HCT116 (cell line): ENCODE measurements at regions not wholly inside any gene's neighbourhood (a gene's known extent, or its start where the extent isn't known, plus 50 kb on each side); places are given as distances from the start of the nearest gene placed in this dataset.

Experiments
- ATAC-seq: fragments of 200-7000 bp; cut with Tn5 transposase; 2 replicates; pipeline ENCODE4 v1.9.1; 2020; ENCODE audit warnings: mild to moderate bottlenecking, moderate library complexity
- BruUV-seq: library from RNA; stranded (reverse); fragments of 400-500 nt; replicated peaks from 2 replicates; lab custom pipeline; 2021; lab: Mats Ljungman, UMichigan
- CTCF ChIA-PET: fragments of 300-600 bp; sonication (Branson Sonifier 250); formaldehyde crosslinking; loops from one replicate; lab custom pipeline; 2021; ENCODE audit warnings: antibody characterized with exemption; lab: Charles Lee
- POLR2A ChIA-PET: fragments of 300-600, 350-600 bp; sonication (Branson Sonifier 250); formaldehyde crosslinking; loops from one replicate; lab custom pipeline; 2021; ENCODE audit warnings: antibody characterized with exemption; lab: Charles Lee
- RAD21 ChIA-PET, 2 experiments: fragments of 300-600 bp; sonication (Branson Sonifier 250); formaldehyde crosslinking; loops; one replicate each; lab custom pipeline; 2023; ENCODE audit warnings: low total read pairs in 2 of 2; ENCODE audit not compliant: uncharacterized antibody in 2 of 2, unreplicated experiment in 2 of 2, low non-redundant PET in 1 of 2; lab: Charles Lee
- DNase-seq: peaks from one replicate; pipeline ENCODE4 v3.0.0-alpha.2; 2010; ENCODE audit warnings: low read depth, low spot score
- H2AFZ ChIP-seq: fragments of 200-600 bp; shearing (Covaris generic), sonication (generic); 2 replicates; pipeline ENCODE4 v1.6.1; 2017; ENCODE audit warnings: low read depth, mixed run types, mixed read lengths, antibody characterized with exemption, low read length; ENCODE audit not compliant: poor library complexity, severe bottlenecking
- H3K27ac ChIP-seq: 2 replicates; pipeline ENCODE4 v1.5.1; 2012; ENCODE audit warnings: low read depth, low read length
- H3K27me3 ChIP-seq: fragments of 200-600 bp; sonication (generic); 2 replicates; pipeline ENCODE4 v1.6.1; 2016; ENCODE audit warnings: mixed run types, low read length, mixed read lengths; ENCODE audit not compliant: insufficient read depth
- H3K36me3 ChIP-seq, 2 experiments: fragments of 200-500 bp in 1 of 2; fragments of 200-600 bp in 1 of 2; sonication (Bioruptor generic) in 1 of 2; sonication (generic) in 1 of 2; 2 replicates each; pipeline versions ENCODE4 v1.5.1 to v1.6.1; 2014 to 2016; ENCODE audit warnings: low read length in 2 of 2, inconsistent platforms in 1 of 2, mixed read lengths in 1 of 2, mixed run types in 1 of 2; ENCODE audit not compliant: insufficient read depth in 2 of 2, control insufficient read depth in 1 of 2
- H3K4me1 ChIP-seq, 2 experiments: fragments of 200-600 bp in 1 of 2; sonication (generic) in 1 of 2; 2 replicates each; pipeline versions ENCODE4 v1.5.1 to v1.6.1; 2012 to 2017; ENCODE audit warnings: low read length in 2 of 2, inconsistent platforms in 1 of 2, mild to moderate bottlenecking in 1 of 2, mixed read lengths in 1 of 2, mixed run types in 1 of 2, moderate library complexity in 1 of 2; ENCODE audit not compliant: insufficient read depth in 2 of 2, control insufficient read depth in 1 of 2
- H3K4me2 ChIP-seq: fragments of 200-600 bp; sonication (generic); 2 replicates; pipeline ENCODE4 v1.6.1; 2017; ENCODE audit warnings: mixed run types, low read length, mixed read lengths
- H3K4me3 ChIP-seq, 2 experiments: fragments of 200-600 bp in 1 of 2; sonication (generic) in 1 of 2; replicated peaks in 1 of 2; 2 replicates each; pipeline ENCODE4 v1.5.1; 2011 to 2016; ENCODE audit warnings: low read length in 2 of 2, control low read depth in 1 of 2, low read depth in 1 of 2, mild to moderate bottlenecking in 1 of 2, mixed read lengths in 1 of 2, mixed run types in 1 of 2
- H3K79me2 ChIP-seq: fragments of 200-600 bp; sonication (generic); 2 replicates; pipeline ENCODE4 v1.6.1; 2017; ENCODE audit warnings: mild to moderate bottlenecking, mixed run types, low read length, moderate library complexity, mixed read lengths; ENCODE audit not compliant: insufficient read depth
- H3K9ac ChIP-seq: fragments of 200-600 bp; sonication (generic); 2 replicates; pipeline ENCODE4 v1.6.1; 2016; ENCODE audit warnings: low read length, mixed read lengths
- H3K9me2 ChIP-seq: fragments of 200-600 bp; sonication (generic), shearing (Covaris generic); 2 replicates; pipeline ENCODE4 v1.6.1; 2017; ENCODE audit warnings: mixed run types, mild to moderate bottlenecking, moderate library complexity; ENCODE audit not compliant: insufficient read depth
- H3K9me3 ChIP-seq, 2 experiments: fragments of 200-500 bp in 1 of 2; fragments of 200-600 bp in 1 of 2; sonication (Bioruptor generic) in 1 of 2; sonication (generic) in 1 of 2; 2 replicates each; pipeline ENCODE4 v1.6.1; 2014 to 2017; ENCODE audit warnings: low read length in 2 of 2, mixed read lengths in 2 of 2, inconsistent platforms in 1 of 2, low read depth in 1 of 2, mild to moderate bottlenecking in 1 of 2, mixed run types in 1 of 2, moderate library complexity in 1 of 2; ENCODE audit not compliant: control insufficient read depth in 1 of 2, insufficient read depth in 1 of 2
- H4K20me1 ChIP-seq: fragments of 200-600 bp; sonication (generic), shearing (Covaris generic); 2 replicates; pipeline ENCODE4 v1.6.1; 2017; ENCODE audit warnings: mixed run types, mild to moderate bottlenecking, moderate library complexity; ENCODE audit not compliant: insufficient read depth
- CBX3 ChIP-seq: IDR thresholded peaks from 2 replicates; pipeline ENCODE4 v1.6.1; 2012; ENCODE audit warnings: low read depth
- ELF1 ChIP-seq: IDR thresholded peaks from 2 replicates; pipeline ENCODE4 v1.6.1; 2012; ENCODE audit warnings: low read depth, borderline replicate concordance
- SRF ChIP-seq: IDR thresholded peaks from 2 replicates; pipeline ENCODE4 v1.6.1; 2012; ENCODE audit warnings: low read depth
- intact Hi-C: fragments of 100-400 bp; cut with micrococcal nuclease; formaldehyde crosslinking; loops from 2 replicates; pipeline ENCODE4 v1.10.0; 2022
- TF ChIP-seq, protein P1 (sequence below): IDR thresholded peaks from 2 replicates; pipeline ENCODE4 v1.6.1; 2012; ENCODE audit warnings: low read depth
- TF ChIP-seq, protein P2 (sequence below), 3 experiments: fragments of 200-600 bp in 1 of 3; sonication (generic) in 1 of 3; IDR thresholded peaks in 2 of 3; conservative IDR thresholded peaks in 1 of 3; 2 replicates each; pipeline ENCODE4 v1.5.1; 2012 to 2017; ENCODE audit warnings: low read depth in 2 of 3, low read length in 2 of 3, antibody characterized with exemption in 1 of 3, borderline replicate concordance in 1 of 3, control low read depth in 1 of 3, mild to moderate bottlenecking in 1 of 3, mixed read lengths in 1 of 3, mixed run types in 1 of 3, moderate library complexity in 1 of 3; ENCODE audit not compliant: insufficient read depth in 1 of 3

DNA sequence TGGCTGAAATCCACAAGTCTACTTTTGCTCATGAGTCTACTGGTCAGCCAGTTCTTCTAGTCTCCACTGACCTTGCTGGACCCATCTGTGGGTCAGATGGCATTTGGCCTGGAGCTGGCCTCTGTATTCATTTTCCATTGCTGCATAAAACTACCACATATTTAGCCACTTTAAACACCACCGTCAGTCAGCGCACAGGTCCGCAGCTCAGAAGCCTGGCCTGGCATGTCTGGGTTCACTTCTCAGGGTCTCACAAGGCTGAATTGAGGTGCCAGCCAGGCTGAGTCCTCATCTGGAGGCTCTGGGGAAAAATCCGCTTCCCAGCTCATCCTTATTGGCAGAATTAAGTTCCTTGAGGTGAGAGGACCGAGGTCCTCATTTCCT lies 54.7 kb downstream of the BARX1 start:
- intact Hi-C loops, result no loop called here
- Histone ChIP-seq H3K9me2 (no peaks in the 10 kb centered on the region), H3K79me2 (no peaks in the 10 kb centered on the region), H3K4me3 (no peak overlapping the region), H3K9ac (no peak overlapping the region), H3K27ac (no peak overlapping the region), H2AFZ (no peak overlapping the region), H3K27me3 (no peaks in the 10 kb centered on the region), H3K36me3 (no peaks in the 10 kb centered on the region), H3K9me3 (no peaks in the 10 kb centered on the region), H3K4me2 (no peak overlapping the region), H4K20me1 (no peaks in the 10 kb centered on the region), H3K4me1 (no peaks in the 10 kb centered on the region)
- ChIA-PET CTCF (no interaction called here), RAD21 (no interaction called here), POLR2A (no interaction called here)
- no peak for ATAC-seq
- BruUV-seq, result no TSS peak
- TF ChIP-seq ELF1 (no peak), CBX3 (no peak), SRF (no peak)
- TF ChIP-seq, protein P1, sequence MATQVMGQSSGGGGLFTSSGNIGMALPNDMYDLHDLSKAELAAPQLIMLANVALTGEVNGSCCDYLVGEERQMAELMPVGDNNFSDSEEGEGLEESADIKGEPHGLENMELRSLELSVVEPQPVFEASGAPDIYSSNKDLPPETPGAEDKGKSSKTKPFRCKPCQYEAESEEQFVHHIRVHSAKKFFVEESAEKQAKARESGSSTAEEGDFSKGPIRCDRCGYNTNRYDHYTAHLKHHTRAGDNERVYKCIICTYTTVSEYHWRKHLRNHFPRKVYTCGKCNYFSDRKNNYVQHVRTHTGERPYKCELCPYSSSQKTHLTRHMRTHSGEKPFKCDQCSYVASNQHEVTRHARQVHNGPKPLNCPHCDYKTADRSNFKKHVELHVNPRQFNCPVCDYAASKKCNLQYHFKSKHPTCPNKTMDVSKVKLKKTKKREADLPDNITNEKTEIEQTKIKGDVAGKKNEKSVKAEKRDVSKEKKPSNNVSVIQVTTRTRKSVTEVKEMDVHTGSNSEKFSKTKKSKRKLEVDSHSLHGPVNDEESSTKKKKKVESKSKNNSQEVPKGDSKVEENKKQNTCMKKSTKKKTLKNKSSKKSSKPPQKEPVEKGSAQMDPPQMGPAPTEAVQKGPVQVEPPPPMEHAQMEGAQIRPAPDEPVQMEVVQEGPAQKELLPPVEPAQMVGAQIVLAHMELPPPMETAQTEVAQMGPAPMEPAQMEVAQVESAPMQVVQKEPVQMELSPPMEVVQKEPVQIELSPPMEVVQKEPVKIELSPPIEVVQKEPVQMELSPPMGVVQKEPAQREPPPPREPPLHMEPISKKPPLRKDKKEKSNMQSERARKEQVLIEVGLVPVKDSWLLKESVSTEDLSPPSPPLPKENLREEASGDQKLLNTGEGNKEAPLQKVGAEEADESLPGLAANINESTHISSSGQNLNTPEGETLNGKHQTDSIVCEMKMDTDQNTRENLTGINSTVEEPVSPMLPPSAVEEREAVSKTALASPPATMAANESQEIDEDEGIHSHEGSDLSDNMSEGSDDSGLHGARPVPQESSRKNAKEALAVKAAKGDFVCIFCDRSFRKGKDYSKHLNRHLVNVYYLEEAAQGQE, result no peak
- TF ChIP-seq, protein P2, sequence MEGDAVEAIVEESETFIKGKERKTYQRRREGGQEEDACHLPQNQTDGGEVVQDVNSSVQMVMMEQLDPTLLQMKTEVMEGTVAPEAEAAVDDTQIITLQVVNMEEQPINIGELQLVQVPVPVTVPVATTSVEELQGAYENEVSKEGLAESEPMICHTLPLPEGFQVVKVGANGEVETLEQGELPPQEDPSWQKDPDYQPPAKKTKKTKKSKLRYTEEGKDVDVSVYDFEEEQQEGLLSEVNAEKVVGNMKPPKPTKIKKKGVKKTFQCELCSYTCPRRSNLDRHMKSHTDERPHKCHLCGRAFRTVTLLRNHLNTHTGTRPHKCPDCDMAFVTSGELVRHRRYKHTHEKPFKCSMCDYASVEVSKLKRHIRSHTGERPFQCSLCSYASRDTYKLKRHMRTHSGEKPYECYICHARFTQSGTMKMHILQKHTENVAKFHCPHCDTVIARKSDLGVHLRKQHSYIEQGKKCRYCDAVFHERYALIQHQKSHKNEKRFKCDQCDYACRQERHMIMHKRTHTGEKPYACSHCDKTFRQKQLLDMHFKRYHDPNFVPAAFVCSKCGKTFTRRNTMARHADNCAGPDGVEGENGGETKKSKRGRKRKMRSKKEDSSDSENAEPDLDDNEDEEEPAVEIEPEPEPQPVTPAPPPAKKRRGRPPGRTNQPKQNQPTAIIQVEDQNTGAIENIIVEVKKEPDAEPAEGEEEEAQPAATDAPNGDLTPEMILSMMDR (IDR thresholded peaks at IDR 0.05 in 2 of 3, conservative IDR thresholded peaks at IDR 0.05 in 1 of 3; ENCODE audit: borderline replicate concordance in 1 of 3, insufficient read depth in 1 of 3, low read depth in 2 of 3, low read length in 2 of 3), result no peak
- no peak for DNase-seq
